GM21528 (cell line): ENCODE measurements at regions not wholly inside any gene's neighbourhood (a gene's known extent, or its start where the extent isn't known, plus 50 kb on each side); places are given as distances from the start of the nearest gene placed in this dataset.
"Not testable (repeated sequence)": the region's sequence is repeated elsewhere in the genome, so short reads cannot be mapped to it uniquely, and the experiment has no call there.

ENCODE experiments used
- ATAC-seq: cut with Tn5 transposase; IDR thresholded peaks from one replicate; pipeline ENCODE4 v1.9.1; 2021; ENCODE audit warnings: mild to moderate bottlenecking, moderate library complexity; ENCODE audit not compliant: unreplicated experiment, low FRiP score

GRCh38 chr14:106344791-106345479, 818.6 kb downstream of the TMEM121 start:
- ATAC-seq, result not testable (repeated sequence)

DNA sequence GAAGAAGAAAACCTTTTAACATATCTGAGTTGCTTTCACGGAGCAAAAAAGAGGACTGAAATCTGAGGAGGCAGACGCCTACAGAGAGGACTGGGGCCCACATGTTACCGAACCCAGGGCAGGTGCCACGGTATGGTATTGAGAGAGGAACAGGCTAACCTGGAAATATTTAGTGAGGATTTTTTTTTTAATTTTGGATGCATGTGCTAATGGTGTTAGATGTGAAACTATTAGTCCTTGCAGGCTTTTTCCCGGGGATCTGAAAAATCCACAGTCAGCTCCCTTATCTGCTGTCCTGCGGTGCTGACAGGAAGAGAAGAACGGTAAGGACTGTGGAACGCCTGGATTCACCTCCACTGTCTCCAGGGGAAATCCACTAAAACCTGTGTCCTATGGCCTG, 819.7 kb downstream of the TMEM121 start:
- ATAC-seq, result no peak

DNA sequence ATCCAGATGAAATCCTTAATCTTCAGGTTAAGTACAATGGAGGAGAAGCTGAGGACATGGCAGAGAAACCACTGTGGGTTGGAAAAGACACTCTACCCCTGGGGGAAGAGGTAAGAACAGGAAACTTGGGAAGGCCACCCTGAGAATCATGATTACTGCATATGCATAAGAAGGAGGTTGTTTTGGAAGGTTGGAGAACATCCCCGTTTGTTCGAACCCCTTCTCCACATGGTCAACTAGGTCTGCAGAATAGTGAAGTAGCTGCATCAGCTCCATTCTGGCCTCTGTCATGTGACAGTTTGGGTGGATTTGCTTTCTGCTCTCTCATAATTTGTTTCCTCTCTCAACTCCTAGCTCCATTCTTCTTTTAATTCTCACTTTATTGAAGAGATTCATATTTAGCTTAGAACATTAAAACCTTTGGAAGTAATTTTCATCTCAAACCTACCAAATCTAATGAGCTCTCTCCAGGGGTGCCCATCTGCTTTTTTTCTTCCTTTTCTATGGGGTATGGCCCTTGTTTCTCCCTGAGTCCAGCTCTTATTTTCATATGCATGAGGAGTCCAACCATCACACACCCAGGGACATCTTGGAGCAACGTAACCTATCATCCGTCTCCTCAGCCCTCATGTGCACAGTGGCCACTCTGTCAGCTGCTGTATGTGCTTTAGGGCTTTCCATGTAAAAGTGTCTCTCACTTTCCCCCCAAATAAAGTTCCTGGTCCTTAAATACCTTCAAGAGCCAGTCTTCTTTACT, 820.3 kb downstream of the TMEM121 start:
- no peak for ATAC-seq

- ATAC-seq, result no peak
Measured at GRCh38 chr14:106347291-106347778, 821.0 kb downstream of the TMEM121 start.

DNA sequence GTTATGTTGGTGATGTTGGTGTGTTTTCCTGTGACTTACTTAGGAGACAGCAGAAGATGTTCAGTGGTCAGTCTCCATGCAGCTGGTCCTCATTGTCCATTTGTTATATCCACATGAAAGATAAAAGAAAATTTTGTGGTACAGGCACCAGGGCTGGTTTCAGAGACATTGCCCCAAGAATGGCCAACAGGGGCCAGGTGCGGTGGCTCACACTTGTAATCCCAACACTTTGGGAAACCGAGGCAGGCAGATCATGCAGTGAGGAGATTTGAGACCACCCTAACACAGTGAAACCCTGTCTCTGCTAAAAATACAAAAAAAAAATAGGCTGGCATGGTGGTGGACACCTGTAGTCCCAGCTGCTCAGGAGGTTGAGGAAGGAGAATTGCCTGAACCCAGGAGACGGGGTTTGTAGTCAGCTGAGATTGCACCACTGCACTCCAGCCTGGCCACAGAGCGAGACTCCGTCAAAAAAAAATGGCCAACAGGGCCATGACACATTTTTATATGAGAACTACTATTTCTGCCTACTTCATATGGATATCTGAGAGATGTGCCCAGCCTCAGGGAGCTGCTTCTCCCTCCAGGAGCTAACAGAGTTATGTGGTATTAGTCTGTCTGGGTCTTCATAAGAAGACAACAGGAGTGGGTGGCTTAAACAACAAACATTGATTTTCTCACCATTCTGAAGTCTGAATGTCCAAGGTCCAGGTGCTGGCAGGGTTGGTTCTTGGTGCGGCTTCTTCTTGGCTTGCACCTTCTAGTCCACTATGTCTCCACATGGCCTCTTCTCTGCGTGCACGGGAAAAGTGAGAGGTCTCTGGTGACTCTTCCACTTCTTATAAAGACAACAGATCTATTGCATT, 821.7 kb downstream of the TMEM121 start:
- ATAC-seq, result no peak

DNA sequence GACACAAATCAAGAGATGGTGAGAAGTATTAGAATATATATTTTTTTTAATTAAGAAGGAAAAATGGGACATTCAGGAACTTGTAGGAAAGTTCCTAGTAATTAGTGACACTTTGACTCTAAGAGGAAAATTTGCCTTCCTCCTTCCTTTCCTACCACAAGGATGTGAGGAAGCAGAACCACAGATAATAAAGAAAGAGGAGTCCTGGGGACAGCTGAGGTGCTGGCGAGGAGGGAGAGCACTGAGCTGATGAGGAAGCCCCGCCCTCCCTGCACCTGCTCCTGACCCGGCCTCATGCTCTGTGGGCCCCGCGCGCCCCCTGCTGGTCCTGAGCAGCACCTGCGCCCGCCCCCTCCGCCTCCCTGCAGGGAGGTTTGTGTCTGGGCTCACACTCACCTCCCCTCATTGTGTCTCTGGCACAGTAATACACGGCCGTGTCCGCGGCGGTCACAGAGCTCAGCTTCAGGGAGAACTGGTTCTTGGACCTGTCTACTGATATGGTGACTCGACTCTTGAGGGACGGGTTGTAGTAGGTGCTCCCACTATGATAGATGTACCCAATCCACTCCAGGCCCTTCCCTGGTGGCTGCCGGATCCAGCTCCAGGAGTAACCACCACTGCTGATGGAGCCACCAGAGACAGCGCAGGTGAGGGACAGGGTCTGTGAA, 822.6 kb downstream of the TMEM121 start:
- not testable (repeated sequence) for ATAC-seq

DNA sequence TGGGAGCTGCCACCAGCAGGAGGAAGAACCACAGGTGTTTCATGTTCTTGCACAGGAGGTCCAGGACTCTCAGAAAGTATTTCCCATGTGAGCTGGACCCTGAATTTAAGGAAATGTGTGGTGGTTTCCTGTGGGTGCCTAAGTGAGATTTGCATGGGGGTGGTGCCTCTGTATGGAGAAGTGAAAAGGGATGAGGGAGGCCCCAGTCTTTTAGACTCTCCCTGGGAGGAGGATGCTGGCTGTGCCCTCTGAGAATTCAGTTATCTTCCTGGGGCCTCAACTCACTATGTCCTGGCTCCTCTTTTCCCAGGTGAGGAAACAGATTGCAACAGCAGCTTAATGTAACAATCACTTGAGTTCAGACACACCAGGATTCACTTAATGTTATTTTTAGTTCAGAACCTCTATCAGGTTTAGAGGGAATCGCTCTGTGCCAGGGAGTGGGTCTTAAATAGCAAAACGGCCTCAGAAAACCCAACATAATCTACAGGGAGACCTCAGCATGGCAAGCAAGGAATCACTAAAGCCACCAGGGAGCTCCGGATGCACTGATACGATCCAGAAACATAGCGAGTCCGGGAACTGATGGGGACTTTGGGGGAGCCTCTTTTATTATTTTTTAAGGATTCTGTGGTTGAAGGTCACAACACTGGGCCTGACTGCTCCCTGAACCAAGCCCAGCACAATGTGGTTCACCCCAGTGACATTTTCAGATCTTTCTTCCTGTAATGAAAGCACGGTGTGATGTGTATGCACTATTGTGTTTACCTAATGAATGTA, 823.5 kb downstream of the TMEM121 start:
- not testable (repeated sequence) for ATAC-seq

GRCh38 chr14:106355007-106355791, 828.8 kb downstream of the TMEM121 start:
- not testable (repeated sequence) for ATAC-seq

DNA sequence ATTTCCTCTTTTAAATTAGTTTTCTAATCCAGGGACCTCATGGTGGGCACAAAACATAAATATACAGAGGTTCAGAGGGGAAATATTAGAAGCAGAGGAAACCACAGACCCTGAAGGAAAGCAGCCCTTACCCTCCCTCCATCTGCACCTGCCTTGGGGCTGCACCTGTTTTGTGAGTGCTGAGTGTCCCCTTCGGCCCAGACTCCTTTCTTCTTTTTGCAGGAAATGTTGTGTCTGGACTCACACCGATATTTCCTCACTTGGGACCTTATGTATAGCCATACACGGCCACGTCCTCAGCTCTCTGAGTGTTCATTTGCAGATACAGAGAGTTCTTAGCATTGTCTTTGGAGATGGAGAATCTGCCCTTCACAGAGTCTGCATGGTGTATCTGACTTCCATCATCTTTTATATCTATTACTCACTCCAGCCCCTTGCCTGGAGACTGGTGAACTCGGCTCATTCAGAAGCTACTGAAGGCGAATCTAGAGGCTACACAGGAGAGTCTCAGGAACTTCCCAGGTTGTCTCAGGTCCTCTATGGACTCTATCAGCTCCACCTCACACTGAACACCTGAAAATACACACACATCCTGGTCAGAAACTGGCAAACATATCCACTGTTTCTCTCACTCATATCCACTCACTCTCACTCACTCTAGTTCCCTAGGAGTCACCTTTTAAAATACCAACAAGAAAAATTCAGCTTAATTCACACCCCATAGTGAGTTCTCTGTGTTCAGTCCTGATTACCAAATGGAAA, 829.7 kb downstream of the TMEM121 start:
- ATAC-seq, result not testable (repeated sequence)

DNA sequence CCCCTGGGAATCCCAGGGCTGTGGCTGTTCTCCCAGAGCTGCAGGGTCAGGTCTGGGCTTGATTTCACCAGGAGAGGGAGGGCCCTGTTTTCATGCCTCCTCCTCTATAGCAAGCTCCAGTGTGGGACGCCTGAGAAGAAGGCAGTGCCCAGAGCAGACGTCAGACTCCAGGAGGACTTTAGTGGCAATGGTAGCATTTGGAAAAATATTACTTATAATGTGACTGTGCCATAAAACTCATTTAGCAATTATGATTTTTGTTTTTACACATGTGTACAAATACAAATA, 830.2 kb downstream of the TMEM121 start:
- ATAC-seq, result not testable (repeated sequence)

GRCh38 chr14:106359157-106359887, 832.9 kb downstream of the TMEM121 start:
- ATAC-seq, result not testable (repeated sequence)

GRCh38 chr14:106365371-106365770, 839.0 kb downstream of the TMEM121 start:
- ATAC-seq, result not testable (repeated sequence)

DNA sequence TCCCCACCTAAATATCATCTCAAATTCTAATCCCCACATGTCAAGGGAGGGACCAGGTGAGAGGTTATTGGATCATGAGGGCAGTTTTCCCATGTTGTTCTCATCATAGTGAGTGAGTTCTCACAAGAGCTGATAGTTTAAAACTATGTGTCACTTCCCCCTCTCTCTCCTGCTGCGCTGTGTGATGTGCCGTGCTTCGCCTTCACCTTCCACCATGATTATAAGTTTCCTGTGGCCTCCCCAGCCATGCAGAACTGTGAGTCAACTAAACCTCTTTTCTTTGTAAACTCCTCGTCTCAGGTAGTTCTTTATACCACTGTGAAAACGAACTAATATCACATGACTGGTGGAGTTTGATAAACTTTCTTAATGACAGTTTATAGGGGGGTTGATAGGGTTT, 839.5 kb downstream of the TMEM121 start:
- not testable (repeated sequence) for ATAC-seq

DNA sequence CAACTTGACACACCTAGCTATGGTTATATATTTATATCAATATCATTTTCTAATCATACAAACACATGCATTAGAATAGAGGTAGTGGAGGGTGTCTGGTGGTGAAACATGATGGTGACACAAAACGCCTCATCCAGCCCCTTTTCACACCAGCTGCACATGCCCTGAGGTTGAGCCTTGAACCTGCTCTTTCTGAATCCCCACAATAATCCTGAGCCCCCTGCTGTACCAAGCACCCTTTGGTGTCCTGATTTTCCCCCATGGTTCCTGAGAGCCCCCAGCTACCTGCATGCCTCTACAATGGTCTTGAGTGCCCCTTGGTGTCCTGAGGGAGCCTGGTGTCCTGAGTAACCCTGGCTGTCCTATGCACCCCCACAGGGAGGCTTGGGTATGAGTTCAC, 840.6 kb downstream of the TMEM121 start:
- ATAC-seq, result not testable (repeated sequence)

GRCh38 chr14:106369456-106369855, 843.1 kb downstream of the TMEM121 start:
- not testable (repeated sequence) for ATAC-seq

DNA sequence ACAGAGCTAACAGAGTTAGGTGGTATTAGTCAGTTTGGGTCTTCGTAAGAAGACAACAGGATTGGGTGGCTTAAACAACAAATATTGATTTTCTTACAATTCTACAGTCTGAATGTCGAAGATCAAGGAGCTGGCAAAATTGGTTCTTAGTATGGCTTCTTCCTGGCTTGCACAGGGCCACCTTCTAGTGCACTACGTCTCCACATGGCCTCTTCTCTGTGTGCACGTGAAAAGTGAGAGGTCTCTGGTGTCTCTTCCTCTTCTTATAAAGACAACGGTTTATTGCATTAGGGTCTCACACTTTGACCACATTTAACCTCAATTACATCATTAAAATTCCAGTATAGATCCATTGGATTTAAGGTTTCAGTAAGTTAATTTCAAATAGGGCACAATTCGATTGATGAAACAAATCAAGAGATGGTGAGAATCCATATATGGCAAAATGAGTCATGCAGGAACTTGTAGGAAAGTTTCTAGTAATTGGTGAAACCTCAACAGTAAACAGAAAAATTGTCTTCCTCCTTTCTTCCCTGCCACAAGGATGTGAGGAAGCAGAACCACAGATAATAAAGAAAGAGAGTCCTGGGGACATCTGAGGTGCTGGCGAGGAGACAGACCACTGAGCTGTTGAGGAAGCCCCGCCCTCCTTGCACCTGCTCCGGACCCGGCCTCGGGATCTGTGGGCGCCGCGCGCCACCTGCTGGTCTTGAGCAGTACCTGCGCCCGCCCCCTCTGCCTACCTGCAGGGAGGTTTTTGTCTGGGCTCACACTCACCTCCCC, 846.7 kb downstream of the TMEM121 start:
- no peak for ATAC-seq

GRCh38 chr14:106373653-106374110, 847.3 kb downstream of the TMEM121 start:
- not testable (repeated sequence) for ATAC-seq
